ENCODE measurements at regions not wholly inside any gene's neighbourhood (a gene's known extent, or its start where the extent isn't known, plus 50 kb on each side); places are given as distances from the start of the nearest gene placed in this dataset.

GRCh38 chr21:39084073-39084472 is 99.2 kb downstream of the PSMG1 start:
- DNase-seq (ENCODE audit: low read depth) = no peak
- no peak for TF ChIP-seq CTCF (IDR thresholded peaks at IDR 0.05; ENCODE audit: low read length, missing control alignments)
- no peak overlapping the region for H3K4me3 ChIP-seq (replicated peaks; ENCODE audit: low read depth, low read length)

GRCh38 chr21:39083377-39084008 is 99.8 kb downstream of the PSMG1 start:
- no peak for TF ChIP-seq CTCF (IDR thresholded peaks at IDR 0.05; ENCODE audit: low read length, missing control alignments)
- H3K4me3 ChIP-seq (replicated peaks; ENCODE audit: low read depth, low read length) = no peak overlapping the region
- peak; percentile 71 for DNase-seq (ENCODE audit: low read depth)

- no peak for TF ChIP-seq CTCF (IDR thresholded peaks at IDR 0.05; ENCODE audit: low read length, missing control alignments)
- DNase-seq (ENCODE audit: low read depth) = no peak
- H3K4me3 ChIP-seq (replicated peaks; ENCODE audit: low read depth, low read length) = no peak overlapping the region
These were observed 100.4 kb downstream of the PSMG1 start for GRCh38 chr21:39082656-39083376.

- no peak for TF ChIP-seq CTCF (IDR thresholded peaks at IDR 0.05; ENCODE audit: low read length, missing control alignments)
- no peak for DNase-seq (ENCODE audit: low read depth)
These were observed 102.9 kb downstream of the PSMG1 start for GRCh38 chr21:39080366-39080765.

GRCh38 chr21:39079617-39080016 is 103.6 kb downstream of the PSMG1 start:
- H3K4me3 ChIP-seq (replicated peaks; ENCODE audit: low read depth, low read length) = no peak overlapping the region
- peak; percentile 56 for DNase-seq (ENCODE audit: low read depth)

More at GRCh38 chr21:39080366-39080765, 102.9 kb downstream of the PSMG1 start:
- H3K4me3 ChIP-seq (replicated peaks; ENCODE audit: low read depth, low read length) = no peak overlapping the region

GRCh38 chr21:39078322-39079065 is 104.8 kb downstream of the PSMG1 start:
- peak; percentile 33 for DNase-seq (ENCODE audit: low read depth)
- H3K4me3 ChIP-seq (replicated peaks; ENCODE audit: low read depth, low read length) = no peak overlapping the region
- TF ChIP-seq CTCF (IDR thresholded peaks at IDR 0.05; ENCODE audit: low read length, missing control alignments) = no peak

More at GRCh38 chr21:39079617-39080016, 103.6 kb downstream of the PSMG1 start:
- no peak for TF ChIP-seq CTCF (IDR thresholded peaks at IDR 0.05; ENCODE audit: low read length, missing control alignments)

Measured in fibroblast of pulmonary artery (primary cell).